ENCODE measurements at regions not wholly inside any gene's neighbourhood (a gene's known extent, or its start where the extent isn't known, plus 50 kb on each side); places are given as distances from the start of the nearest gene placed in this dataset.

DNA sequence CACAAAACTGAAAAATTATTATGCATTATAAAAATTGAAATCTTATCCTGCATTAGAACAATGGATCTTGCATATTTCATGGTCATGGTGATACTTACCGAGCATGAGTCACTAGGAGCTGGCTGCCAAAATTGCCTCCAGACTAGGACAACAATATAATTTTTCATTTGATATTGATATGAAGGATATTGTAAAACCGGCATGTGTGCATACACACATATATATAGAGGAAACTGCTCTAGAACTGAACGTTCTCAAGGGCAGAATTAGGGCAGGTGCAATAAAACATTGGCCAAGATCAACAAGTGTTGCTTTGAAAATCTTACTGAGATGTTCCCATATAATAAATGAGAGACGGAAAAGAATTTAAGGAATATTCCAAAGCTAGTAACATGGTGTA lies 319.4 kb upstream of the POU1F1 start (continued):
- TF ChIP-seq ZXDC (CRISPR knock-in tag; IDR thresholded peaks at IDR 0.05) (no peak), ZSCAN25 (CRISPR knock-in tag; IDR thresholded peaks at IDR 0.05) (no peak), ZNF3 (CRISPR knock-in tag; IDR thresholded peaks at IDR 0.05) (no peak), ZNF296 (CRISPR knock-in tag; conservative IDR thresholded peaks at IDR 0.05) (no peak), ZFP91 (CRISPR knock-in tag; IDR thresholded peaks at IDR 0.05; ENCODE audit: borderline replicate concordance) (no peak), TOE1 (CRISPR knock-in tag; IDR thresholded peaks at IDR 0.05) (no peak), ATF5 (CRISPR knock-in tag; IDR thresholded peaks at IDR 0.05; ENCODE audit: low read depth) (no peak), KDM6A (CRISPR knock-in tag; IDR thresholded peaks at IDR 0.05; ENCODE audit: low read depth) (no peak), HNF4A (CRISPR knock-in tag; IDR thresholded peaks at IDR 0.05) (no peak)
- TF ChIP-seq, protein P1, sequence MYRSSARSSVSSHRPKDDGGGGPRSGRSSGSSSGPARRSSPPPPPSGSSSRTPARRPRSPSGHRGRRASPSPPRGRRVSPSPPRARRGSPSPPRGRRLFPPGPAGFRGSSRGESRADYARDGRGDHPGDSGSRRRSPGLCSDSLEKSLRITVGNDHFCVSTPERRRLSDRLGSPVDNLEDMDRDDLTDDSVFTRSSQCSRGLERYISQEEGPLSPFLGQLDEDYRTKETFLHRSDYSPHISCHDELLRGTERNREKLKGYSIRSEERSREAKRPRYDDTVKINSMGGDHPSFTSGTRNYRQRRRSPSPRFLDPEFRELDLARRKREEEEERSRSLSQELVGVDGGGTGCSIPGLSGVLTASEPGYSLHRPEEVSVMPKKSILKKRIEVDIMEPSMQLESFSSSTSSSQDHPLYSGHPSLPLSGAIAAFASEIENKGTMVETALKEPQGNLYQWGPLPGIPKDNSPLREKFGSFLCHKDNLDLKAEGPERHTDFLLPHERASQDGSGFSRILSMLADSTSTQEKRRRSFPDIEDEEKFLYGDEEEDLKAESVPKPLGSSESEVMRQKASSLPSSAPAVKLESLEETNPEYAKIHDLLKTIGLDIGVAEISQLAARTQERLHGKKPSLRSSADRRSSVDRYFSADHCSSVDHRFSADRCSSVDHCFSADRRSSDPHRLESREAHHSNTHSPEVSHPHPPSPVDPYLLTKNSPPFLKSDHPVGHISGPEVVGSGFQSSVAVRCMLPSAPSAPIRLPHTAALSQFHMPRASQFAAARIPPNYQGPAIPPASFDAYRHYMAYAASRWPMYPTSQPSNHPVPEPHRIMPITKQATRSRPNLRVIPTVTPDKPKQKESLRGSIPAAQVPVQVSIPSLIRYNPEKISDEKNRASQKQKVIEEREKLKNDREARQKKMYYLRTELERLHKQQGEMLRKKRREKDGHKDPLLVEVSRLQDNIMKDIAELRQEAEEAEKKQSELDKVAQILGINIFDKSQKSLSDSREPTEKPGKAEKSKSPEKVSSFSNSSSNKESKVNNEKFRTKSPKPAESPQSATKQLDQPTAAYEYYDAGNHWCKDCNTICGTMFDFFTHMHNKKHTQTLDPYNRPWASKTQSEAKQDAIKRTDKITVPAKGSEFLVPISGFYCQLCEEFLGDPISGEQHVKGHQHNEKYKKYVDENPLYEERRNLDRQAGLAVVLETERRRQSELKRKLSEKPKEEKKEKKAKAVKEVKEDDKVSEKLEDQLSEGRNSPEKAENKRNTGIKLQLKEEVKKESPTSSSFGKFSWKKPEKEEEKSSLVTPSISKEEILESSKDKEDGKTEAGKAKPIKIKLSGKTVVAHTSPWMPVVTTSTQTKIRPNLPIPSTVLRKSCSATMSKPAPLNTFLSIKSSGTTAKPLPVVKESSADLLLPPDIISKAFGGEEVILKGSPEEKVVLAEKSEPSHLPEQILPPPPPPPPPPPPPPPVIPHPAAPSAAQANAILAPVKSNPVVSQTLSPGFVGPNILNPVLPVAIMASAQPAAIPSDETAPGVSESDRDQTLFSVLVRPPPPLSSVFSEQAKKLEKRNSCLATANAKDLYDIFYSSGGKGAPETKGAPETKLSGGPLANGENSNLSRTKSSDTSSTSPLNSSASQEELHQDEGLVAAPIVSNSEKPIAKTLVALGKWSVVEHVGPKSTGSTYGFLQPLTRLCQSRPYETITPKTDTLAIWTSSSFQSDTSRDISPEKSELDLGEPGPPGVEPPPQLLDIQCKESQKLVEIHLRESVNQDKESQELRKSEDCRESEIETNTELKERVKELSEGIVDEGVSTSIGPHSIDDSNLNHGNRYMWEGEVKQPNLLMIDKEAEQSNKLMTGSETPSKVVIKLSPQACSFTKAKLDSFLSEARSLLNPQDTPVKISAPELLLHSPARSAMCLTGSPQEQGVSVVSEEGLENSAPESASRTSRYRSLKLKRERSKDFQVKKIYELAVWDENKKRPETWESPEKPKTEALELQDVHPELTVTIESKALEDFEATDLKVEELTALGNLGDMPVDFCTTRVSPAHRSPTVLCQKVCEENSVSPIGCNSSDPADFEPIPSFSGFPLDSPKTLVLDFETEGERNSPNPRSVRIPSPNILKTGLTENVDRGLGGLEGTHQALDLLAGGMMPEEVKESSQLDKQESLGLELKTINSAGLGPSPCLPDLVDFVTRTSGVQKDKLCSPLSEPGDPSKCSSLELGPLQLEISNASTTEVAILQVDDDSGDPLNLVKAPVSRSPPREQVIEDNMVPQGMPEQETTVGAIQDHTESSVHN (CRISPR knock-in tag; IDR thresholded peaks at IDR 0.05) = no peak

Data from HepG2 (cell line).